ENCODE measurements at regions not wholly inside any gene's neighbourhood (a gene's known extent, or its start where the extent isn't known, plus 50 kb on each side); places are given as distances from the start of the nearest gene placed in this dataset.

GRCh38 chrX:97691901-97692455, 808.3 kb downstream of the RPA4 start:
- H3K4me3 Mint-ChIP-seq = no peak overlapping the region
- no peaks in the 10 kb centered on the region for H3K9me3 Mint-ChIP-seq
- ATAC-seq (no peak), DNase-seq (no peak)
- no peaks in the 10 kb centered on the region for H3K36me3 ChIP-seq (ENCODE audit: control insufficient read depth in 2 of 3, insufficient read depth in 3 of 3, low read length in 3 of 3)
- intact Hi-C loops (cut with micrococcal nuclease) = no loop called here
- no peaks in the 10 kb centered on the region for H3K36me3 Mint-ChIP-seq
- no peak overlapping the region for H3K27ac ChIP-seq (ENCODE audit: low read depth, low read length)
- no peaks in the 10 kb centered on the region for H3K27me3 ChIP-seq (ENCODE audit: control insufficient read depth in 2 of 2, insufficient read depth in 2 of 2, low read length in 2 of 2)
- no peak overlapping the region for H3K27ac Mint-ChIP-seq
- H3K4me1 ChIP-seq (ENCODE audit: control insufficient read depth in 2 of 2, insufficient read depth in 2 of 2, low read length in 2 of 2) = no peaks in the 10 kb centered on the region
- no peak overlapping the region for H3K4me3 ChIP-seq (ENCODE audit: low read length)
- POLR2A ChIA-PET = interaction anchor here (0.8 kb wide), 1 partner anchor 1073 kb away, joined by 3 read pairs; no protein-coding TSS in a partner anchor
- H3K4me1 Mint-ChIP-seq = no peaks in the 10 kb centered on the region
- no peaks in the 10 kb centered on the region for H3K9me3 ChIP-seq (ENCODE audit: control insufficient read depth in 2 of 3, low read length in 3 of 3)
- H3K27me3 Mint-ChIP-seq = peaks cover 0 to 6% (median 2%) of the 10 kb centered on the region in 5 donors
- CTCF ChIA-PET = no interaction called here

- DNase-seq = no peak
- intact Hi-C loops (cut with micrococcal nuclease) = no loop called here
- no peak overlapping the region for H3K27ac ChIP-seq (ENCODE audit: low read depth, low read length)
- no peaks in the 10 kb centered on the region for H3K36me3 Mint-ChIP-seq
- ATAC-seq = no peak
- no peak overlapping the region for H3K4me3 Mint-ChIP-seq
- no peaks in the 10 kb centered on the region for H3K4me1 Mint-ChIP-seq
- no peaks in the 10 kb centered on the region for H3K36me3 ChIP-seq (ENCODE audit: control insufficient read depth in 2 of 3, insufficient read depth in 3 of 3, low read length in 3 of 3)
- no peaks in the 10 kb centered on the region for H3K27me3 ChIP-seq (ENCODE audit: control insufficient read depth in 2 of 2, insufficient read depth in 2 of 2, low read length in 2 of 2)
- no peak overlapping the region for H3K4me3 ChIP-seq (ENCODE audit: low read length)
- POLR2A ChIA-PET = interaction anchor here (0.8 kb wide), 1 partner anchor 1073 kb away, joined by 3 read pairs; no protein-coding TSS in a partner anchor
- CTCF ChIA-PET = no interaction called here
- no peak overlapping the region for H3K27ac Mint-ChIP-seq
- H3K4me1 ChIP-seq (ENCODE audit: control insufficient read depth in 2 of 2, insufficient read depth in 2 of 2, low read length in 2 of 2) = no peaks in the 10 kb centered on the region
- H3K9me3 ChIP-seq (ENCODE audit: control insufficient read depth in 2 of 3, low read length in 3 of 3) = no peaks in the 10 kb centered on the region
- no peaks in the 10 kb centered on the region for H3K9me3 Mint-ChIP-seq
- peaks cover 0 to 6% (median 2%) of the 10 kb centered on the region in 5 donors for H3K27me3 Mint-ChIP-seq
These were observed 808.9 kb downstream of the RPA4 start for GRCh38 chrX:97692575-97692974.

- ATAC-seq = no peak
- POLR2A ChIA-PET = no interaction called here
- H3K4me1 Mint-ChIP-seq = no peaks in the 10 kb centered on the region
- no peaks in the 10 kb centered on the region for H3K36me3 Mint-ChIP-seq
- Histone ChIP-seq H3K27me3 (ENCODE audit: control insufficient read depth in 2 of 2, insufficient read depth in 2 of 2, low read length in 2 of 2) (no peaks in the 10 kb centered on the region), H3K4me1 (ENCODE audit: control insufficient read depth in 2 of 2, insufficient read depth in 2 of 2, low read length in 2 of 2) (no peaks in the 10 kb centered on the region), H3K27ac (ENCODE audit: low read depth, low read length) (no peak overlapping the region), H3K36me3 (ENCODE audit: control insufficient read depth in 2 of 3, insufficient read depth in 3 of 3, low read length in 3 of 3) (no peaks in the 10 kb centered on the region), H3K4me3 (ENCODE audit: low read length) (no peak overlapping the region), H3K9me3 (ENCODE audit: control insufficient read depth in 2 of 3, low read length in 3 of 3) (no peaks in the 10 kb centered on the region)
- intact Hi-C loops (cut with micrococcal nuclease) = no loop called here
- DNase-seq = no peak
- no peak overlapping the region for H3K27ac Mint-ChIP-seq
- H3K4me3 Mint-ChIP-seq = no peak overlapping the region
- H3K27me3 Mint-ChIP-seq = no peaks in the 10 kb centered on the region
- H3K9me3 Mint-ChIP-seq = no peaks in the 10 kb centered on the region
- CTCF ChIA-PET = no interaction called here
These were observed 816.8 kb downstream of the RPA4 start for GRCh38 chrX:97700547-97700946.

DNA sequence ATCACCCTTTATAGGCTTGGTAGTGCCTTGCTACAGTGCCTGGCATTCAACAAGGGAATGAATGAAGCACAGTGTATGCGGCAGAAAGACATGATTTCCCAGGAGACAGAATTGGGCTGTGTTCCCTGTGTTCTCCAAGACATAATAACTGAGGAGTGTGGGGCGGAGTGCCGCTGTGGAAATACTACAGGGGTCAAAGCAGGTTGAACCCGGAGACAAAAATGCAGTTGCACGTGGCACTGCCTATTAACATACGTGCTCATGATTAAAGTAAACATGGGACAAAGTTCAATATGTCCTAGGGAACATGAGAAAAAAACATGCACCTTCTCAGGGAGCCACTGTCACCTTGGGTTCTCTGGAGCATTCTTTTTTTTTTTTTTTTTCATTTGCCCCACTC, 820.8 kb downstream of the RPA4 start:
- H3K4me3 Mint-ChIP-seq = no peak overlapping the region
- no peaks in the 10 kb centered on the region for H3K4me1 Mint-ChIP-seq
- no peaks in the 10 kb centered on the region for H3K27me3 Mint-ChIP-seq
- DNase-seq (no peak), ATAC-seq (no peak)
- intact Hi-C loops (cut with micrococcal nuclease) = no loop called here
- H3K9me3 Mint-ChIP-seq = peaks cover 0 to 2% (median 0%) of the 10 kb centered on the region in 11 donors
- no peak overlapping the region for H3K27ac Mint-ChIP-seq
- Histone ChIP-seq H3K4me3 (ENCODE audit: low read length) (no peak overlapping the region), H3K27me3 (ENCODE audit: control insufficient read depth in 2 of 2, insufficient read depth in 2 of 2, low read length in 2 of 2) (no peaks in the 10 kb centered on the region), H3K4me1 (ENCODE audit: control insufficient read depth in 2 of 2, insufficient read depth in 2 of 2, low read length in 2 of 2) (no peaks in the 10 kb centered on the region), H3K36me3 (ENCODE audit: control insufficient read depth in 2 of 3, insufficient read depth in 3 of 3, low read length in 3 of 3) (no peaks in the 10 kb centered on the region), H3K27ac (ENCODE audit: low read depth, low read length) (no peak overlapping the region), H3K9me3 (ENCODE audit: control insufficient read depth in 2 of 3, low read length in 3 of 3) (no peaks in the 10 kb centered on the region)
- ChIA-PET POLR2A (no interaction called here), CTCF (no interaction called here)
- no peaks in the 10 kb centered on the region for H3K36me3 Mint-ChIP-seq

GRCh38 chrX:97704881-97705280, 821.2 kb downstream of the RPA4 start:
- Mint-ChIP-seq H3K27me3 (no peaks in the 10 kb centered on the region), H3K4me1 (no peaks in the 10 kb centered on the region), H3K9me3 (peaks cover 0 to 5% (median 0%) of the 10 kb centered on the region in 11 donors), H3K4me3 (no peak overlapping the region), H3K36me3 (no peaks in the 10 kb centered on the region), H3K27ac (no peak overlapping the region)
- POLR2A ChIA-PET = no interaction called here
- H3K4me3 ChIP-seq (ENCODE audit: low read length) = no peak overlapping the region
- H3K4me1 ChIP-seq (ENCODE audit: control insufficient read depth in 2 of 2, insufficient read depth in 2 of 2, low read length in 2 of 2) = no peaks in the 10 kb centered on the region
- intact Hi-C loops (cut with micrococcal nuclease) = no loop called here
- ATAC-seq (no peak), DNase-seq (no peak)
- CTCF ChIA-PET = no interaction called here
- no peaks in the 10 kb centered on the region for H3K9me3 ChIP-seq (ENCODE audit: control insufficient read depth in 2 of 3, low read length in 3 of 3)
- H3K36me3 ChIP-seq (ENCODE audit: control insufficient read depth in 2 of 3, insufficient read depth in 3 of 3, low read length in 3 of 3) = no peaks in the 10 kb centered on the region
- H3K27ac ChIP-seq (ENCODE audit: low read depth, low read length) = no peak overlapping the region
- H3K27me3 ChIP-seq (ENCODE audit: control insufficient read depth in 2 of 2, insufficient read depth in 2 of 2, low read length in 2 of 2) = no peaks in the 10 kb centered on the region

DNA sequence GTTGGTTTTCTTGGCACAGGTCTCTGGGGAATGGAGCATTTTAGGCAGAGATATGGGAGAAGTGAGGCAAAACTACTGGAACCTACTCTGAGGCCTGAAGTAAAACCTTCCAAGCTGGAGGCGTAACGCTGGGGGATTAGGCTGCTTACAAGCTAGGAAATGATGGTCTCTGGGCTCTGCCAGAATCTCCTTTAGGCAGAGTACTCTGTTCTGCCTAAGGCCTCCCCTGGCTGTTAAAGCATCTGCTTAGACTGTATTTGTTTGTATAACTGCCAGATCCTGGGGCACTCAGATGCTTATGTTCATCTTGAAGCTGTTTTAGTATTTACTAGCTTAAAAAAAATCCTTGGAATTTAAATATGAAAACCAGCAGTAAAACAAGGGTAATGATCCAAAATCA, 822.2 kb downstream of the RPA4 start:
- intact Hi-C loops (cut with micrococcal nuclease) = no loop called here
- no peak overlapping the region for H3K27ac Mint-ChIP-seq
- peaks cover 0 to 5% (median 0%) of the 10 kb centered on the region in 11 donors for H3K9me3 Mint-ChIP-seq
- ChIA-PET CTCF (no interaction called here), POLR2A (no interaction called here)
- ATAC-seq = no peak
- no peaks in the 10 kb centered on the region for H3K9me3 ChIP-seq (ENCODE audit: control insufficient read depth in 2 of 3, low read length in 3 of 3)
- H3K27ac ChIP-seq (ENCODE audit: low read depth, low read length) = no peak overlapping the region
- no peaks in the 10 kb centered on the region for H3K4me1 ChIP-seq (ENCODE audit: control insufficient read depth in 2 of 2, insufficient read depth in 2 of 2, low read length in 2 of 2)
- H3K27me3 Mint-ChIP-seq = no peaks in the 10 kb centered on the region
- no peak overlapping the region for H3K4me3 ChIP-seq (ENCODE audit: low read length)
- H3K36me3 Mint-ChIP-seq = no peaks in the 10 kb centered on the region
- DNase-seq = no peak
- H3K4me1 Mint-ChIP-seq = no peaks in the 10 kb centered on the region
- H3K27me3 ChIP-seq (ENCODE audit: control insufficient read depth in 2 of 2, insufficient read depth in 2 of 2, low read length in 2 of 2) = no peaks in the 10 kb centered on the region
- no peak overlapping the region for H3K4me3 Mint-ChIP-seq
- no peaks in the 10 kb centered on the region for H3K36me3 ChIP-seq (ENCODE audit: control insufficient read depth in 2 of 3, insufficient read depth in 3 of 3, low read length in 3 of 3)

- no peak overlapping the region for H3K27ac ChIP-seq (ENCODE audit: low read depth, low read length)
- peaks cover 0 to 5% (median 0%) of the 10 kb centered on the region in 11 donors for H3K9me3 Mint-ChIP-seq
- no peaks in the 10 kb centered on the region for H3K4me1 ChIP-seq (ENCODE audit: control insufficient read depth in 2 of 2, insufficient read depth in 2 of 2, low read length in 2 of 2)
- ChIA-PET CTCF (no interaction called here), POLR2A (no interaction called here)
- H3K4me3 Mint-ChIP-seq = no peak overlapping the region
- intact Hi-C loops (cut with micrococcal nuclease) = no loop called here
- no peaks in the 10 kb centered on the region for H3K36me3 ChIP-seq (ENCODE audit: control insufficient read depth in 2 of 3, insufficient read depth in 3 of 3, low read length in 3 of 3)
- H3K9me3 ChIP-seq (ENCODE audit: control insufficient read depth in 2 of 3, low read length in 3 of 3) = no peaks in the 10 kb centered on the region
- H3K4me3 ChIP-seq (ENCODE audit: low read length) = no peak overlapping the region
- no peaks in the 10 kb centered on the region for H3K27me3 ChIP-seq (ENCODE audit: control insufficient read depth in 2 of 2, insufficient read depth in 2 of 2, low read length in 2 of 2)
- no peak for DNase-seq
- no peaks in the 10 kb centered on the region for H3K36me3 Mint-ChIP-seq
- no peaks in the 10 kb centered on the region for H3K27me3 Mint-ChIP-seq
- no peaks in the 10 kb centered on the region for H3K4me1 Mint-ChIP-seq
- no peak for ATAC-seq
- no peak overlapping the region for H3K27ac Mint-ChIP-seq
These were observed 830.4 kb downstream of the RPA4 start for GRCh38 chrX:97714072-97714471.

Measured in naive thymus-derived CD4-positive, alpha-beta T cell (primary cell).